ENCODE measurements at regions not wholly inside any gene's neighbourhood (a gene's known extent, or its start where the extent isn't known, plus 50 kb on each side); places are given as distances from the start of the nearest gene placed in this dataset.
"Not testable (repeated sequence)": the region's sequence is repeated elsewhere in the genome, so short reads cannot be mapped to it uniquely, and the experiment has no call there.

DNA sequence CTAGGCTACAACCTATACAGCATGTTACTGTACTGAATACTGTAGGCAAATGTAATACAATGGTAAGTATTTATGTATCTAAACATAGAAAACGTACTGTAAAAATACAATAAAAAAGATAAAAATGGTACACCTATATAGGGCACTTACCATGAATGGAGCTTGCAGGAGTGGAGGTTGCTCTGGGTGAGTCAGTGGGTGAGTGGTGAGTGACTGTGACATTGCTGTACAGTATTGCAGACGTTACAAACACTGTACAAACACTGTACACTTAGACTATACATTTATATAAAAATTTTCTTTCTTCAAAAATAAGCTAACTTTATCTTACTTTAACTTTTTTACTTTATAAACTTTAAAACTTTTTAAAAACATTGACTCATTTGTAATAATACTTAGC, 190.3 kb upstream of the NR3C2 start:
- no peaks in the 10 kb centered on the region for H3K36me3 ChIP-seq (ENCODE audit: control insufficient read depth in 2 of 2, insufficient read depth in 2 of 2, low read length in 2 of 2)
- no peaks in the 10 kb centered on the region for H3K4me1 ChIP-seq (ENCODE audit: control insufficient read depth, insufficient read depth, low read length)
- H3K27ac ChIP-seq (ENCODE audit: low read length): no peak overlapping the region
- H3K27me3 ChIP-seq (ENCODE audit: control insufficient read depth in 1 of 2, insufficient read depth in 2 of 2, low read length in 2 of 2): no peaks in the 10 kb centered on the region
- no peak overlapping the region for H3K4me3 ChIP-seq (ENCODE audit: low read length in 2 of 2)
- H3K9me3 ChIP-seq (ENCODE audit: control insufficient read depth in 2 of 2, low read length in 2 of 2): peaks cover 0 to 3% of the 10 kb centered on the region in 2 donors
- H3K9ac ChIP-seq (ENCODE audit: low read length in 2 of 2): no peak overlapping the region

DNA sequence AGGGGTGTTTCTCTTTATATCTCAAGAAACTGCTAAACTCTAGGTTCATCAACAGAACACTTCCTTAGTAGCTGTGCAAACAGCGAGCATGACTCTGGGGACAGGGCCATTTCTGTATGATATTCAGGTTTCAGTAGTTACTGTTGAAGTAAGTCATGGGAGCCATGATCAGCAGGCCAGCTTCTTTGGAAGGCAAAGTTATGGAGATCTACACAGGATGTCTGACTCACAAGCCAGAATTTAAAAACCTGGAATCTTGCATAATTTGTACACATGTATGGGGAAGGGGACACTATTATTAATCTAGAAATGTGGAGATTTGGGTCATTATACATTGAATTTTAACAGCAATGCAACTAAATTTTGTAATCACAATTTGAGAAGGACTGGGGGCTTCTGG, 187.8 kb upstream of the NR3C2 start:
- Histone ChIP-seq H3K27me3 (ENCODE audit: control insufficient read depth in 1 of 2, insufficient read depth in 2 of 2, low read length in 2 of 2) (no peaks in the 10 kb centered on the region), H3K4me1 (ENCODE audit: control insufficient read depth, insufficient read depth, low read length) (no peaks in the 10 kb centered on the region), H3K36me3 (ENCODE audit: control insufficient read depth in 2 of 2, insufficient read depth in 2 of 2, low read length in 2 of 2) (no peaks in the 10 kb centered on the region), H3K27ac (ENCODE audit: low read length) (no peak overlapping the region), H3K4me3 (ENCODE audit: low read length in 2 of 2) (no peak overlapping the region), H3K9ac (ENCODE audit: low read length in 2 of 2) (no peak overlapping the region), H3K9me3 (ENCODE audit: control insufficient read depth in 2 of 2, low read length in 2 of 2) (peaks cover 0 to under 1% of the 10 kb centered on the region in 2 donors)

DNA sequence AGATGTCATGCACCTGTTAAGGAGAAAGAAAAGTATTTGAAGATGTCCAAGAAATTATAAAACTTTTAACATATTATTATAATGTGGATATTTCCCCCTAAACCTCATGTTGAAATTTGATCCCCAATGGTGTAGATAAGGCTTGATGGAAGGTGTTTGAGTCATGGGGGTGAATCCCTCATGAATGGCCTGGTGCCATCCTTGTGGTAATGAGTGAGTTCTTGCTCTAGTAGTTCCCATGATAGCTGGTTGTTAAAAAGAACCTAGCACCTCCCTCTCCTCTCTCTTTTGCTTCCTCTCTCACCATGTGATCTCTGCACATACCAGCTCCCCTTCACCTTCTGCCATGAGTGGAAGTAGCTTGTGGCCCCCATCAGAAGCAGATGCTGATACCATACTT, 176.6 kb upstream of the NR3C2 start:
- Histone ChIP-seq H3K4me1 (ENCODE audit: control insufficient read depth, insufficient read depth, low read length) (no peaks in the 10 kb centered on the region), H3K27ac (ENCODE audit: low read length) (no peak overlapping the region), H3K36me3 (ENCODE audit: control insufficient read depth in 2 of 2, insufficient read depth in 2 of 2, low read length in 2 of 2) (no peaks in the 10 kb centered on the region), H3K9me3 (ENCODE audit: control insufficient read depth in 2 of 2, low read length in 2 of 2) (no peaks in the 10 kb centered on the region), H3K9ac (ENCODE audit: low read length in 2 of 2) (no peak overlapping the region), H3K4me3 (ENCODE audit: low read length in 2 of 2) (no peak overlapping the region), H3K27me3 (ENCODE audit: control insufficient read depth in 1 of 2, insufficient read depth in 2 of 2, low read length in 2 of 2) (no peaks in the 10 kb centered on the region)

DNA sequence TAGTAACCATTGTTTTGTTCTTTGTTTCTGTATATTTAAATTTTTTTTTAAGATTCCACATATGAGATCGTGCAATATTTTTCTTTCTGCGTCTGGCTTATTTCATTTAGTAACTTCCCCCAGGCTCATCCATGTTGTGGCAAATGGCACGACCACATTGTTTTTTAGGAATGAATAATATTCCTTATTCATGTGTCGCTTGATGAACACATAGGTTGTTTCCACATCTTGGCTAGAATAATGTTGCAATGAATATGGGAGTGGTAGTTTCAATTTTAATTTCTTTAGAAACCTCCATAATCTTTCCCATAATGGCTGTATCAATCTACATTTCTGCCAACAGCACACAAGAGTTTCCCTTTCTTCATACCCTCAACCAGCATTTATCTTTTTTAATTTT, 166.8 kb upstream of the NR3C2 start:
- H3K9ac ChIP-seq (ENCODE audit: low read length in 2 of 2): no peak overlapping the region
- H3K4me3 ChIP-seq (ENCODE audit: low read length in 2 of 2): no peak overlapping the region
- no peak overlapping the region for H3K27ac ChIP-seq (ENCODE audit: low read length)
- H3K27me3 ChIP-seq (ENCODE audit: control insufficient read depth in 1 of 2, insufficient read depth in 2 of 2, low read length in 2 of 2): no peaks in the 10 kb centered on the region
- no peaks in the 10 kb centered on the region for H3K4me1 ChIP-seq (ENCODE audit: control insufficient read depth, insufficient read depth, low read length)
- H3K9me3 ChIP-seq (ENCODE audit: control insufficient read depth in 2 of 2, low read length in 2 of 2): peaks cover 0 to 3% of the 10 kb centered on the region in 2 donors
- H3K36me3 ChIP-seq (ENCODE audit: control insufficient read depth in 2 of 2, insufficient read depth in 2 of 2, low read length in 2 of 2): no peaks in the 10 kb centered on the region

DNA sequence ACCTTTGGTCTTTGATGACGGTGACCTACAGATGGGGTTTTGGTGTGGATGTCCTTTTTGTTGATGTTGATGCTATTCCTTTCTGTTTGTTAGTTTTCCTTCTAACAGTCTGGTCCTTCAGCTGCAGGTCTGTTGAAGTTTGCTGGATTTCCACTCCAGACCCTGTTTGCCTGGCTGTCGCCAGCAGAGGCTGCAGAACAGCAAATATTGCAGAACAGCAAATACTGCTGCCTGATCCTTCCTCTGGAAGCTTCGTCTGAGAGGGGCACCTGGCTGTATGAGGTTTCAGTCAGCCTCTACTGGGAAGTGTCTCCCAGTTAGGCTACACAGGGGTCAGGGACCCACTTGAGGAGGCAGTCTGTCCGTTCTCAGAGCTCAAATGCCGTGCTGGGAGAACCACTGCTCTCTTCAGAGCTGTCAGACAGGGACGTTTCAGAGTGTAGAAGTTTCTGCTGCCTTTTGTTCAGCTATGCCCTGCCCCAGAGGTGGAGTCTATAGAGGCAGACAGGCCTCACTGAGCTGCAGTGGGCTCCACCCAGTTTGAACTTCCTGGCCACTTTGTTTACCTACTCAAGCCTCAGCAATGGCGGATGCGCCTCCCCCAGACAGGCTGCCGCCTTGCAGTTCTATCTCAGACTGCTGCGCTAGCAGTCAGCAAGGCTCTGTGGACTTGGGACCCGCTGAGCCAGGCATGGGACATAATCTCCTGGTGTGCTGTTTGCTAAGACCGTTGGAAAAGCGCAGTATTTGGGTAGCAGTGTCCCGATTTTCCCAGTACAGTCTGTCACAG, 156.4 kb upstream of the NR3C2 start:
- not testable (repeated sequence) for H3K4me3 ChIP-seq (ENCODE audit: low read length in 2 of 2); H3K9me3 ChIP-seq (ENCODE audit: control insufficient read depth in 2 of 2, low read length in 2 of 2); H3K36me3 ChIP-seq (ENCODE audit: control insufficient read depth in 2 of 2, insufficient read depth in 2 of 2, low read length in 2 of 2); H3K27me3 ChIP-seq (ENCODE audit: control insufficient read depth in 1 of 2, insufficient read depth in 2 of 2, low read length in 2 of 2); H3K9ac ChIP-seq (ENCODE audit: low read length in 2 of 2); H3K27ac ChIP-seq (ENCODE audit: low read length); H3K4me1 ChIP-seq (ENCODE audit: control insufficient read depth, insufficient read depth, low read length)

DNA sequence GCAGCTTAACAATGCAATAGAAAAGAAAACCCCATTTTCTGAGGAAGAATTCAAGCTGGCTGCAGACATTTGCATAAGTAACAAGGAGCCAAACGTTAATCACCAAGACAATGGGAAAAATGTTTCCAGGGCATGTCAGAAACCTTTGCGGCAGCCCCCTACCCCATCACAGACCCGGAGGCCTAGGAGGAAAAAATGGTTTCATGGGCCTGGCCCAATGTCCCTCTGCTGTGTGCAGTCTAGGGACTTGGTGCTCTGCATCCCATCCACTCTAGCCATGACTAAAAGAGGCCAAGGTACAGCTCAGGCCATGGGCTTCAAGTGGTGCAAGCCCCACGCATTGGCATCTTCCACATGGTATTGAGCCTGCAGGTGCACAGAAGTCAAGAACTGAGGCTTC, 147.0 kb upstream of the NR3C2 start:
- no peaks in the 10 kb centered on the region for H3K4me1 ChIP-seq (ENCODE audit: control insufficient read depth, insufficient read depth, low read length)
- no peak overlapping the region for H3K27ac ChIP-seq (ENCODE audit: low read length)
- H3K9me3 ChIP-seq (ENCODE audit: control insufficient read depth in 2 of 2, low read length in 2 of 2): no peaks in the 10 kb centered on the region
- no peaks in the 10 kb centered on the region for H3K27me3 ChIP-seq (ENCODE audit: control insufficient read depth in 1 of 2, insufficient read depth in 2 of 2, low read length in 2 of 2)
- H3K9ac ChIP-seq (ENCODE audit: low read length in 2 of 2): no peak overlapping the region
- H3K4me3 ChIP-seq (ENCODE audit: low read length in 2 of 2): no peak overlapping the region
- no peaks in the 10 kb centered on the region for H3K36me3 ChIP-seq (ENCODE audit: control insufficient read depth in 2 of 2, insufficient read depth in 2 of 2, low read length in 2 of 2)

DNA sequence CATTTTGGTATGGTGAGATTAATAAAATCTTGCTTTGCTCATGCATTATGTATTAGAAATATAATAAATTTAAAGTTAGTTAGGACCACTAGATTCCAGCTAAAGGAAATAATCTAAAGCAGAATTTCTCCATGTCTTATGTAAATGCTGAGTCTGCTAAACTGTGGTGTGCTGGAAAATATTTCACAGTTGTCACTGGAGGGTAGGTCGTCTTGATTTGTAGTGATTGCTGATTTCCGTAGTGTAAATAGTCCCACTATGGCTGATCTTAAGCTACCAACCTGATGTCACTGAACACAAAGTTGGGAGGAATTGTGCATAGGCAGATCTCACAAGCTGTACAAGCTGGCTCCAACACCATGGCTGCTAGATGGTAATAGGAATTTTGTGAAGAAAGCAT, 133.4 kb upstream of the NR3C2 start:
- Histone ChIP-seq H3K4me1 (ENCODE audit: control insufficient read depth, insufficient read depth, low read length) (no peaks in the 10 kb centered on the region), H3K27ac (ENCODE audit: low read length) (no peak overlapping the region), H3K4me3 (ENCODE audit: low read length in 2 of 2) (no peak overlapping the region), H3K9me3 (ENCODE audit: control insufficient read depth in 2 of 2, low read length in 2 of 2) (no peaks in the 10 kb centered on the region), H3K27me3 (ENCODE audit: control insufficient read depth in 1 of 2, insufficient read depth in 2 of 2, low read length in 2 of 2) (no peaks in the 10 kb centered on the region), H3K36me3 (ENCODE audit: control insufficient read depth in 2 of 2, insufficient read depth in 2 of 2, low read length in 2 of 2) (no peaks in the 10 kb centered on the region), H3K9ac (ENCODE audit: low read length in 2 of 2) (no peak overlapping the region)

DNA sequence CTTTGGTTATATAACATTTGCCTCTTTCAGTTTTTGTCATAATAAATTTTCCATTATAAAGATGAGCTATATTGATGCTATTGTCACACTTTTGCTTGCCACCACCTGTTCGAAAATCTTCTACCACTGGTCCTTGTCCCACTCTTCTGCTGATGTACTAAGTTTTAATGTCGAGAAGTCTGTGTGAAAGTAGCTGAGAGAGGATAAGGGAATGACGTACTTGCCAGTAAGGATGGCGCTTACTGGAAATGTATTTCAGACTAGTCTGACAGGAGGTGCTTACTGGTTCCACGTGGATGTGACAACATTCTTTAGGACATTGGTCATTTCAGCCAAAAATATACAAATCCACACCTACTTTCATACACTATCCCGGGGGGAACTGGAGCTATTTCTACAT, 132.7 kb upstream of the NR3C2 start:
- H3K36me3 ChIP-seq (ENCODE audit: control insufficient read depth in 2 of 2, insufficient read depth in 2 of 2, low read length in 2 of 2): no peaks in the 10 kb centered on the region
- no peaks in the 10 kb centered on the region for H3K4me1 ChIP-seq (ENCODE audit: control insufficient read depth, insufficient read depth, low read length)
- H3K4me3 ChIP-seq (ENCODE audit: low read length in 2 of 2): no peak overlapping the region
- H3K9me3 ChIP-seq (ENCODE audit: control insufficient read depth in 2 of 2, low read length in 2 of 2): no peaks in the 10 kb centered on the region
- no peak overlapping the region for H3K27ac ChIP-seq (ENCODE audit: low read length)
- H3K9ac ChIP-seq (ENCODE audit: low read length in 2 of 2): no peak overlapping the region
- H3K27me3 ChIP-seq (ENCODE audit: control insufficient read depth in 1 of 2, insufficient read depth in 2 of 2, low read length in 2 of 2): no peaks in the 10 kb centered on the region

DNA sequence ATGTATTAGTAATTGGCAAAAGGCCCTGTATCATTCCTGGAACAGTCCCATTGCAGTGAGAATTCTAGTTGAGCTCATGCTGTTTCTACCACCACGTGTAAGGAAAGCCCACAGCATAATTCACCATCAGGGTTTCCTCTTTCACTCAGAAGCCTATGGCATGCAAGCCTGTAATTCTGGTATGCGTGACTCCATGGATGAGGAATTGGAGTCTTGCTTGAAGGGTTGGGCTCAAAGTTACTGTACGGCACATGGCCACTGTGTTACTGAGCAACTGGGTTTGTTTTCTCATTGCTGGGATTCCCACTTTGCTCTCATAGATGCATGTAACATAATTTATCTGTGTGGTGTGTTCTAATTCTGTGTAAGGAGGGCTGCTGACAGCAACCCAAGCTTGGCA, 132.3 kb upstream of the NR3C2 start:
- Histone ChIP-seq H3K9ac (ENCODE audit: low read length in 2 of 2) (no peak overlapping the region), H3K4me3 (ENCODE audit: low read length in 2 of 2) (no peak overlapping the region), H3K27ac (ENCODE audit: low read length) (no peak overlapping the region)

DNA sequence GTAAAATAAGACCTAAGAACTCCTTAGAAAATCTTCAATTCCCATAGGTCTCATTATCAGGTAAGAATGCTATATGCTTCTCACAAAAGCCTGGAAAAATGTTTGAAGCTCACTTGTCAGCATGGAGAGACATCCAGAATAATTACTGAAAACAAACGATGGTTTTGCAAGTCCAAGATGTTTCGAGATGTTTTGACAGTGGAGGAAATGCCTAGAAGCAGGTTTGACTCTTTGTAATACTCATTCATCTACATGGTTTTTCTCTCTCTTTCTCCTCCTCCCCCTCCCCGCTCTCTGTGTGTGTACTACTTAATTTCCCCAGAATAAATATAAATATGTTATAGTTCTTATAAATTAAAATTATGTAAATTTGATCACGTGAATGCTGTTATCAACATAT, 131.9 kb upstream of the NR3C2 start:
- no peaks in the 10 kb centered on the region for H3K27me3 ChIP-seq (ENCODE audit: control insufficient read depth in 1 of 2, insufficient read depth in 2 of 2, low read length in 2 of 2)
- no peaks in the 10 kb centered on the region for H3K9me3 ChIP-seq (ENCODE audit: control insufficient read depth in 2 of 2, low read length in 2 of 2)
- no peaks in the 10 kb centered on the region for H3K4me1 ChIP-seq (ENCODE audit: control insufficient read depth, insufficient read depth, low read length)
- H3K4me3 ChIP-seq (ENCODE audit: low read length in 2 of 2): no peak overlapping the region
- H3K27ac ChIP-seq (ENCODE audit: low read length): no peak overlapping the region
- H3K9ac ChIP-seq (ENCODE audit: low read length in 2 of 2): no peak overlapping the region
- H3K36me3 ChIP-seq (ENCODE audit: control insufficient read depth in 2 of 2, insufficient read depth in 2 of 2, low read length in 2 of 2): no peaks in the 10 kb centered on the region

More for the DNA sequence above, 132.3 kb upstream of the NR3C2 start:
- no peaks in the 10 kb centered on the region for H3K9me3 ChIP-seq (ENCODE audit: control insufficient read depth in 2 of 2, low read length in 2 of 2)
- no peaks in the 10 kb centered on the region for H3K27me3 ChIP-seq (ENCODE audit: control insufficient read depth in 1 of 2, insufficient read depth in 2 of 2, low read length in 2 of 2)
- no peaks in the 10 kb centered on the region for H3K4me1 ChIP-seq (ENCODE audit: control insufficient read depth, insufficient read depth, low read length)
- H3K36me3 ChIP-seq (ENCODE audit: control insufficient read depth in 2 of 2, insufficient read depth in 2 of 2, low read length in 2 of 2): no peaks in the 10 kb centered on the region

DNA sequence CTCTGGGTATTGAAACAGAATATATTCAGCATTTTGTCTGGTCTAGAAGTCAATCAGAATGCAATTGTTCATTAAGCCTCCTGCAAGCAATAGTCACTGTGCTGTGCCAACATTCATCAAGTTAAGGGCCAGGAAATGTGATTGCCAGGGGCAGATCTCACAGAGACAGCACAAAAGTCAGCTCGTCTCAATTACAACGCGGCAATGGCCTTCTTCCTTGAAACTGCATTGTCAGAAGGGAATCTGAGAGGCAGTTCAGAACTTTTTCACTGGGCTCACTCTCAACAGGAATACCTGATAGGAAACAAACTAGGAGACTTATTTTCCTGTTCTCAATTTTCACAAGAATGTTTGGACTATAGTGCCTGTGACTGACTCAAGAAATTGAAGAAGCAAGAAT, 131.1 kb upstream of the NR3C2 start:
- Histone ChIP-seq H3K4me3 (ENCODE audit: low read length in 2 of 2) (no peak overlapping the region), H3K27ac (ENCODE audit: low read length) (no peak overlapping the region), H3K9me3 (ENCODE audit: control insufficient read depth in 2 of 2, low read length in 2 of 2) (no peaks in the 10 kb centered on the region), H3K36me3 (ENCODE audit: control insufficient read depth in 2 of 2, insufficient read depth in 2 of 2, low read length in 2 of 2) (no peaks in the 10 kb centered on the region), H3K9ac (ENCODE audit: low read length in 2 of 2) (no peak overlapping the region), H3K4me1 (ENCODE audit: control insufficient read depth, insufficient read depth, low read length) (no peaks in the 10 kb centered on the region), H3K27me3 (ENCODE audit: control insufficient read depth in 1 of 2, insufficient read depth in 2 of 2, low read length in 2 of 2) (no peaks in the 10 kb centered on the region)
